SK-N-SH (cell line): ENCODE measurements at regions not wholly inside any gene's neighbourhood (a gene's known extent, or its start where the extent isn't known, plus 50 kb on each side); places are given as distances from the start of the nearest gene placed in this dataset.

Experiments
- CTCF ChIA-PET: fragments of 300-600, 350-600 bp; formaldehyde crosslinking; extraction: SDS; loops from one replicate; lab custom pipeline; 2021; lab: Yijun Ruan, JAX
- POLR2A ChIA-PET: fragments of 350-600 bp; sonication (Branson Sonifier 250); formaldehyde crosslinking; extraction: SDS; loops from one replicate; lab custom pipeline; 2020; ENCODE audit warnings: antibody characterized with exemption, inconsistent platforms; lab: Yijun Ruan, JAX
- DNase-seq: peaks from one replicate; pipeline ENCODE4 v3.0.0; 2012
- H2AFZ ChIP-seq: fragments of 200-600 bp; sonication (generic); 2 replicates; pipeline ENCODE4 v1.8.1; 2016; ENCODE audit warnings: antibody characterized with exemption, mild to moderate bottlenecking, low read depth
- H3F3A ChIP-seq: fragments of 200-600 bp; sonication (generic); replicated peaks from 2 replicates; pipeline ENCODE3; 2016; ENCODE audit warnings: antibody characterized with exemption, mild to moderate bottlenecking; ENCODE audit not compliant: insufficient read depth
- H3K27ac ChIP-seq, 2 experiments: fragments of 200-500 bp in 1 of 2; fragments of 200-600 bp in 1 of 2; sonication (Bioruptor generic) in 1 of 2; sonication (generic), shearing (Covaris generic) in 1 of 2; 2 replicates each; pipeline versions ENCODE4 v1.5.1 to v1.6.1; 2014 to 2016; ENCODE audit warnings: low read depth in 2 of 2, inconsistent platforms in 1 of 2, low read length in 1 of 2, mild to moderate bottlenecking in 1 of 2, mixed read lengths in 1 of 2
- H3K27me3 ChIP-seq: fragments of 200-600 bp; sonication (generic), shearing (Covaris generic); 2 replicates; pipeline ENCODE4 v1.6.1; 2016; ENCODE audit warnings: mixed run types; ENCODE audit not compliant: insufficient read depth
- H3K36me3 ChIP-seq, 2 experiments: fragments of 200-500 bp in 1 of 2; fragments of 200-600 bp in 1 of 2; sonication (Bioruptor generic) in 1 of 2; sonication (generic) in 1 of 2; replicated peaks in 1 of 2; 2 replicates each; pipeline versions ENCODE3 to v1.5.1; 2014 to 2016; ENCODE audit warnings: low read length in 1 of 2, mild to moderate bottlenecking in 1 of 2; ENCODE audit not compliant: insufficient read depth in 2 of 2, control insufficient read depth in 1 of 2
- H3K4me1 ChIP-seq, 2 experiments: fragments of 200-500 bp in 1 of 2; fragments of 200-600 bp in 1 of 2; sonication (Bioruptor generic) in 1 of 2; sonication (generic), shearing (Covaris generic) in 1 of 2; 2 replicates each; pipeline versions ENCODE4 v1.5.1 to v1.6.1; 2014 to 2016; ENCODE audit warnings: low read depth in 1 of 2, low read length in 1 of 2, mixed run types in 1 of 2; ENCODE audit not compliant: insufficient read depth in 2 of 2, control insufficient read depth in 1 of 2
- H3K4me2 ChIP-seq: fragments of 200-600 bp; sonication (generic), shearing (Covaris generic); 2 replicates; pipeline ENCODE4 v1.6.1; 2017; ENCODE audit warnings: mixed run types
- H3K4me3 ChIP-seq, 2 experiments: fragments of 200-500 bp in 1 of 2; fragments of 200-600 bp in 1 of 2; sonication (Bioruptor generic) in 1 of 2; sonication (generic), shearing (Covaris generic) in 1 of 2; 2 replicates each; pipeline versions ENCODE4 v1.5.1 to v1.8.1; 2014 to 2016; ENCODE audit warnings: low read depth in 2 of 2, inconsistent platforms in 1 of 2, low read length in 1 of 2, mild to moderate bottlenecking in 1 of 2, mixed read lengths in 1 of 2, moderate library complexity in 1 of 2
- H3K79me2 ChIP-seq: fragments of 200-600 bp; sonication (generic); 2 replicates; pipeline ENCODE4 v1.8.1; 2017; ENCODE audit warnings: mild to moderate bottlenecking; ENCODE audit not compliant: insufficient read depth
- H3K9ac ChIP-seq: fragments of 200-600 bp; sonication (generic); 2 replicates; pipeline ENCODE4 v1.6.1; 2017; ENCODE audit warnings: mixed run types
- H3K9me2 ChIP-seq: fragments of 200-600 bp; sonication (generic); 2 replicates; pipeline ENCODE4 v1.6.1; 2017; ENCODE audit warnings: mixed run types
- H3K9me3 ChIP-seq: fragments of 200-600 bp; sonication (generic); 2 replicates; pipeline ENCODE4 v1.6.1; 2017; ENCODE audit warnings: mixed run types, mild to moderate bottlenecking, moderate library complexity
- H4K20me1 ChIP-seq: fragments of 200-600 bp; sonication (generic); 2 replicates; pipeline ENCODE4 v1.6.1; 2017; ENCODE audit warnings: mild to moderate bottlenecking, mixed run types; ENCODE audit not compliant: insufficient read depth
- CHD2 ChIP-seq: fragments of 150-350 bp; IDR thresholded peaks from 2 replicates; pipeline ENCODE4 v1.6.1; 2018; ENCODE audit warnings: low read length; ENCODE audit not compliant: partially characterized antibody
- EP300 ChIP-seq, 2 experiments: IDR thresholded peaks; 2 replicates each; pipeline versions ENCODE4 v1.4.0 to v1.6.1; 2012; ENCODE audit warnings: borderline replicate concordance in 1 of 2, low read depth in 1 of 2, low read length in 1 of 2
- FOSL2 ChIP-seq: IDR thresholded peaks from 2 replicates; pipeline ENCODE4 v1.4.0; 2012; ENCODE audit warnings: low read depth, mild to moderate bottlenecking, moderate library complexity, borderline replicate concordance
- FOXM1 ChIP-seq: IDR thresholded peaks from 2 replicates; pipeline ENCODE4 v1.4.0; 2012; ENCODE audit warnings: low read depth, mild to moderate bottlenecking
- JUND ChIP-seq: IDR thresholded peaks from 2 replicates; pipeline ENCODE4 v1.4.0; 2012
- MEF2A ChIP-seq: IDR thresholded peaks from 2 replicates; pipeline ENCODE4 v1.4.0; 2012; ENCODE audit warnings: low read depth, borderline replicate concordance
- NFIC ChIP-seq: IDR thresholded peaks from 2 replicates; pipeline ENCODE4 v1.4.0; 2012; ENCODE audit warnings: borderline replicate concordance
- RAD21 ChIP-seq: IDR thresholded peaks from 2 replicates; pipeline ENCODE4 v1.6.1; 2012; ENCODE audit warnings: mild to moderate bottlenecking, low read length
- RCOR1 ChIP-seq: fragments of 150-350 bp; IDR thresholded peaks from 2 replicates; pipeline ENCODE4 v1.6.1; 2017; ENCODE audit warnings: antibody characterized with exemption, low read length
- RFX5 ChIP-seq: IDR thresholded peaks from 2 replicates; pipeline ENCODE4 v1.6.1; 2012; ENCODE audit warnings: mild to moderate bottlenecking, improper control_type of control experiment, low read length
- SMC3 ChIP-seq: IDR thresholded peaks from 2 replicates; pipeline ENCODE4 v1.6.1; 2012; ENCODE audit warnings: low read depth, low read length, improper control_type of control experiment
- TAF1 ChIP-seq: IDR thresholded peaks from 2 replicates; pipeline ENCODE4 v1.6.1; 2012; ENCODE audit warnings: low read depth, mild to moderate bottlenecking, low read length, moderate library complexity, borderline replicate concordance
- WGBS: methylation state at CpG from one replicate; pipeline ENCODE4 v1.1.6; 2017; ENCODE audit warnings: low lambda C conversion rate; 5-methylcytosine and 5-hydroxymethylcytosine counted together
- TF ChIP-seq, protein P1 (sequence below): IDR thresholded peaks from 2 replicates; pipeline ENCODE4 v1.6.1; 2012; ENCODE audit warnings: mild to moderate bottlenecking, low read depth, low read length, moderate library complexity
- TF ChIP-seq, protein P2 (sequence below): fragments of 150-350 bp; IDR thresholded peaks from 2 replicates; pipeline ENCODE4 v1.6.1; 2017; ENCODE audit warnings: antibody characterized with exemption, low read length, low read depth, borderline replicate concordance
- TF ChIP-seq, protein P3 (sequence below): fragments of 200-600 bp; sonication (generic); IDR thresholded peaks from 2 replicates; pipeline ENCODE4 v1.6.1; 2017; ENCODE audit warnings: antibody characterized with exemption, mild to moderate bottlenecking, moderate library complexity
- TF ChIP-seq, protein P4 (sequence below): IDR thresholded peaks from 2 replicates; pipeline ENCODE4 v1.4.0; 2012; ENCODE audit warnings: low read depth, borderline replicate concordance

DNA sequence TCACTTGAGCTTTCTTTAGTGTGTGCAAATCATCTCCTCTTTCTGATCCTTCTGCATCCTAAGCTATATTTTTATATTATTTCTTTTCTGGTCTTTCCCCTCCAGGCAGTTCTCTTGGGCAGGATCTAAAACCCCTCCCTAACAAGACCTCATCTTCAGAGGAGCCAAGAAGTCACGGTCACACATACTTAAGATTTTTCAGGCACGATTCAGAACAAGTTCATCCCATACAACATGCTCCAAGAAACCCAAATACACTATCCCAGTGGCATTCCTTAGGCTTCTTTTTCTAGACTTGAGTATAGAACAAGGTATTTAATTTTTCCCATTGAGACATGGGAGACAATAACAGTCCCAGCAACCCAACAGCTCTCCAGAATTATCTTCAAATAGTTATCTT lies 1251.5 kb downstream of the DNAJB9 start:
- 6% methylated on average over 2 of the region's 2 CpGs for WGBS
- no peaks in the 10 kb centered on the region for H4K20me1 ChIP-seq
- no peaks in the 10 kb centered on the region for H3K36me3 ChIP-seq
- CTCF ChIA-PET, result interaction anchor here (0.8 kb wide), 1 partner anchor 315 kb away, joined by 3 read pairs; no protein-coding TSS in a partner anchor
- no peak overlapping the region for H2AFZ ChIP-seq
- DNase-seq, result no peak
- H3K4me3 ChIP-seq, result no peak overlapping the region
- no peak overlapping the region for H3K27ac ChIP-seq
- TF ChIP-seq RCOR1, result no peak
- TF ChIP-seq, protein P1, sequence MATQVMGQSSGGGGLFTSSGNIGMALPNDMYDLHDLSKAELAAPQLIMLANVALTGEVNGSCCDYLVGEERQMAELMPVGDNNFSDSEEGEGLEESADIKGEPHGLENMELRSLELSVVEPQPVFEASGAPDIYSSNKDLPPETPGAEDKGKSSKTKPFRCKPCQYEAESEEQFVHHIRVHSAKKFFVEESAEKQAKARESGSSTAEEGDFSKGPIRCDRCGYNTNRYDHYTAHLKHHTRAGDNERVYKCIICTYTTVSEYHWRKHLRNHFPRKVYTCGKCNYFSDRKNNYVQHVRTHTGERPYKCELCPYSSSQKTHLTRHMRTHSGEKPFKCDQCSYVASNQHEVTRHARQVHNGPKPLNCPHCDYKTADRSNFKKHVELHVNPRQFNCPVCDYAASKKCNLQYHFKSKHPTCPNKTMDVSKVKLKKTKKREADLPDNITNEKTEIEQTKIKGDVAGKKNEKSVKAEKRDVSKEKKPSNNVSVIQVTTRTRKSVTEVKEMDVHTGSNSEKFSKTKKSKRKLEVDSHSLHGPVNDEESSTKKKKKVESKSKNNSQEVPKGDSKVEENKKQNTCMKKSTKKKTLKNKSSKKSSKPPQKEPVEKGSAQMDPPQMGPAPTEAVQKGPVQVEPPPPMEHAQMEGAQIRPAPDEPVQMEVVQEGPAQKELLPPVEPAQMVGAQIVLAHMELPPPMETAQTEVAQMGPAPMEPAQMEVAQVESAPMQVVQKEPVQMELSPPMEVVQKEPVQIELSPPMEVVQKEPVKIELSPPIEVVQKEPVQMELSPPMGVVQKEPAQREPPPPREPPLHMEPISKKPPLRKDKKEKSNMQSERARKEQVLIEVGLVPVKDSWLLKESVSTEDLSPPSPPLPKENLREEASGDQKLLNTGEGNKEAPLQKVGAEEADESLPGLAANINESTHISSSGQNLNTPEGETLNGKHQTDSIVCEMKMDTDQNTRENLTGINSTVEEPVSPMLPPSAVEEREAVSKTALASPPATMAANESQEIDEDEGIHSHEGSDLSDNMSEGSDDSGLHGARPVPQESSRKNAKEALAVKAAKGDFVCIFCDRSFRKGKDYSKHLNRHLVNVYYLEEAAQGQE, result no peak
- TF ChIP-seq, protein P2, sequence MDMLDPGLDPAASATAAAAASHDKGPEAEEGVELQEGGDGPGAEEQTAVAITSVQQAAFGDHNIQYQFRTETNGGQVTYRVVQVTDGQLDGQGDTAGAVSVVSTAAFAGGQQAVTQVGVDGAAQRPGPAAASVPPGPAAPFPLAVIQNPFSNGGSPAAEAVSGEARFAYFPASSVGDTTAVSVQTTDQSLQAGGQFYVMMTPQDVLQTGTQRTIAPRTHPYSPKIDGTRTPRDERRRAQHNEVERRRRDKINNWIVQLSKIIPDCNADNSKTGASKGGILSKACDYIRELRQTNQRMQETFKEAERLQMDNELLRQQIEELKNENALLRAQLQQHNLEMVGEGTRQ, result no peak
- TF ChIP-seq, protein P3, sequence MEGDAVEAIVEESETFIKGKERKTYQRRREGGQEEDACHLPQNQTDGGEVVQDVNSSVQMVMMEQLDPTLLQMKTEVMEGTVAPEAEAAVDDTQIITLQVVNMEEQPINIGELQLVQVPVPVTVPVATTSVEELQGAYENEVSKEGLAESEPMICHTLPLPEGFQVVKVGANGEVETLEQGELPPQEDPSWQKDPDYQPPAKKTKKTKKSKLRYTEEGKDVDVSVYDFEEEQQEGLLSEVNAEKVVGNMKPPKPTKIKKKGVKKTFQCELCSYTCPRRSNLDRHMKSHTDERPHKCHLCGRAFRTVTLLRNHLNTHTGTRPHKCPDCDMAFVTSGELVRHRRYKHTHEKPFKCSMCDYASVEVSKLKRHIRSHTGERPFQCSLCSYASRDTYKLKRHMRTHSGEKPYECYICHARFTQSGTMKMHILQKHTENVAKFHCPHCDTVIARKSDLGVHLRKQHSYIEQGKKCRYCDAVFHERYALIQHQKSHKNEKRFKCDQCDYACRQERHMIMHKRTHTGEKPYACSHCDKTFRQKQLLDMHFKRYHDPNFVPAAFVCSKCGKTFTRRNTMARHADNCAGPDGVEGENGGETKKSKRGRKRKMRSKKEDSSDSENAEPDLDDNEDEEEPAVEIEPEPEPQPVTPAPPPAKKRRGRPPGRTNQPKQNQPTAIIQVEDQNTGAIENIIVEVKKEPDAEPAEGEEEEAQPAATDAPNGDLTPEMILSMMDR, result no peak
- no peak for TF ChIP-seq FOSL2
- TF ChIP-seq TAF1, result no peak
- no peak for TF ChIP-seq EP300 (IDR thresholded peaks at IDR 0.05; ENCODE audit: borderline replicate concordance in 1 of 2, low read depth in 1 of 2, low read length in 1 of 2)
- TF ChIP-seq, protein P4, sequence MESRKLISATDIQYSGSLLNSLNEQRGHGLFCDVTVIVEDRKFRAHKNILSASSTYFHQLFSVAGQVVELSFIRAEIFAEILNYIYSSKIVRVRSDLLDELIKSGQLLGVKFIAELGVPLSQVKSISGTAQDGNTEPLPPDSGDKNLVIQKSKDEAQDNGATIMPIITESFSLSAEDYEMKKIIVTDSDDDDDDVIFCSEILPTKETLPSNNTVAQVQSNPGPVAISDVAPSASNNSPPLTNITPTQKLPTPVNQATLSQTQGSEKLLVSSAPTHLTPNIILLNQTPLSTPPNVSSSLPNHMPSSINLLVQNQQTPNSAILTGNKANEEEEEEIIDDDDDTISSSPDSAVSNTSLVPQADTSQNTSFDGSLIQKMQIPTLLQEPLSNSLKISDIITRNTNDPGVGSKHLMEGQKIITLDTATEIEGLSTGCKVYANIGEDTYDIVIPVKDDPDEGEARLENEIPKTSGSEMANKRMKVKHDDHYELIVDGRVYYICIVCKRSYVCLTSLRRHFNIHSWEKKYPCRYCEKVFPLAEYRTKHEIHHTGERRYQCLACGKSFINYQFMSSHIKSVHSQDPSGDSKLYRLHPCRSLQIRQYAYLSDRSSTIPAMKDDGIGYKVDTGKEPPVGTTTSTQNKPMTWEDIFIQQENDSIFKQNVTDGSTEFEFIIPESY, result no peak
- TF ChIP-seq SMC3, result no peak
- no peak for TF ChIP-seq MEF2A
- no peak for TF ChIP-seq CHD2
- TF ChIP-seq NFIC, result no peak
- no peak for TF ChIP-seq JUND
- TF ChIP-seq FOXM1, result no peak
- TF ChIP-seq RFX5, result no peak
- TF ChIP-seq RAD21, result no peak
- no peak overlapping the region for H3K4me2 ChIP-seq
- peaks cover 12% of the 10 kb centered on the region for H3K9me3 ChIP-seq
- no peaks in the 10 kb centered on the region; the same call in 1 of the 2 replicates for H3K9me2 ChIP-seq
- no peak overlapping the region for H3K9ac ChIP-seq
- POLR2A ChIA-PET, result no interaction called here
- no peaks in the 10 kb centered on the region for H3K4me1 ChIP-seq
- no peaks in the 10 kb centered on the region for H3K79me2 ChIP-seq
- no peaks in the 10 kb centered on the region for H3K27me3 ChIP-seq
- H3F3A ChIP-seq, result no peaks in the 10 kb centered on the region
